Ovary (tissue), 7 donors: ENCODE measurements at regions not wholly inside any gene's neighbourhood (a gene's known extent, or its start where the extent isn't known, plus 50 kb on each side); places are given as distances from the start of the nearest gene placed in this dataset.

ENCODE experiments used
- DNase-seq, 5 donors: peaks; one replicate each; pipeline ENCODE4 v3.0.0-alpha.2; 2019 to 2020
- H3K27ac ChIP-seq, 2 donors: fragments of 200-600 bp; one replicate each; pipeline versions ENCODE4 v1.5.1 to v1.8.0; 2019 to 2022
- H3K27me3 ChIP-seq: fragments of 200-600 bp; one replicate; pipeline ENCODE4 v1.8.0; 2022
- H3K36me3 ChIP-seq: fragments of 200-600 bp; sonication (generic); one replicate; pipeline ENCODE4 v1.5.1; 2019
- H3K4me1 ChIP-seq: one replicate; pipeline ENCODE4 v1.8.1; 2013; ENCODE audit warnings: mild to moderate bottlenecking, moderate library complexity; ENCODE audit not compliant: insufficient read depth
- H3K4me3 ChIP-seq: fragments of 200-600 bp; sonication (generic); one replicate; pipeline ENCODE4 v1.5.1; 2017
- H3K9me3 ChIP-seq, 2 donors: fragments of 200-600 bp in 1 of 2; sonication (generic) in 1 of 2; one replicate each; pipeline versions ENCODE4 v1.5.1 to v1.8.1; 2013 to 2019; ENCODE audit warnings: mild to moderate bottlenecking in 1 of 2, moderate library complexity in 1 of 2
- CTCF ChIP-seq, 3 donors: fragments of 450-650 bp in 2 of 3; fragments of 200-600 bp in 1 of 3; IDR thresholded peaks; one replicate each; pipeline versions ENCODE4 v1.5.1 to v1.8.0; 2016 to 2022; ENCODE audit warnings: antibody characterized with exemption in 3 of 3, mild to moderate bottlenecking in 1 of 3
- EP300 ChIP-seq: sonication (generic); formaldehyde crosslinking; IDR thresholded peaks from one replicate; pipeline ENCODE4 v1.6.1; 2017; ENCODE audit warnings: antibody characterized with exemption
- POLR2A ChIP-seq: fragments of 450-650 bp; IDR thresholded peaks from one replicate; pipeline ENCODE4 v1.6.1; 2017; ENCODE audit warnings: antibody characterized with exemption, mild to moderate bottlenecking, moderate library complexity
- WGBS, 3 donors: extraction: QIAGEN DNeasy Blood & Tissue Kit in 1 of 3; methylation state at CpG; one replicate each; pipeline versions ENCODE4 v1.1.5 to v1.1.7; 2013 to 2017; 5-methylcytosine and 5-hydroxymethylcytosine counted together
- intact Hi-C, 4 donors: fragments of 100-400 bp; cut with DNase I; formaldehyde crosslinking; loops; one replicate each; pipeline versions ENCODE4 v1.11.0 to v1.15.1; 2022 to 2023
- donor health status: DM: no; HTN: no; CAD: no; lungs with moderate emphysema.
- donor health status: DM: no; HTN: no; CAD: no.
- donor health status: Bipolar disorder and iron deficiency.
- donor health status: DM: no; HTN: no; CAD: no.
- donor health status: DM: yes; HTN: yes; CAD: no.

- TF ChIP-seq CTCF (IDR thresholded peaks at IDR 0.05) (no peak), EP300 (no peak), POLR2A (no peak)
- Histone ChIP-seq H3K36me3 (no peaks in the 10 kb centered on the region), H3K27ac (no peak overlapping the region), H3K9me3 (no peaks in the 10 kb centered on the region), H3K4me3 (no peak overlapping the region), H3K27me3 (no peaks in the 10 kb centered on the region), H3K4me1 (no peaks in the 10 kb centered on the region)
- intact Hi-C loops = no loop called here
- WGBS, 3 donors = 71 to 77% (median 73%) methylated on average over 3 of the region's 3 CpGs
- DNase-seq = no peak
Measured at GRCh38 chr3:87732294-87732693, 326.5 kb downstream of the CGGBP1 start.

- DNase-seq = no peak
- no peak overlapping the region for H3K4me3 ChIP-seq
- no peaks in the 10 kb centered on the region for H3K9me3 ChIP-seq
- TF ChIP-seq CTCF (IDR thresholded peaks at IDR 0.05) (no peak), POLR2A (no peak), EP300 (no peak)
- intact Hi-C loops = no loop called here
- H3K27me3 ChIP-seq = no peaks in the 10 kb centered on the region
- no peaks in the 10 kb centered on the region for H3K36me3 ChIP-seq
- no peaks in the 10 kb centered on the region for H3K4me1 ChIP-seq
- 54 to 64% (median 60%) methylated on average over 4 of the region's 4 CpGs for WGBS, 3 donors
- no peak overlapping the region for H3K27ac ChIP-seq
Measured at GRCh38 chr3:87727783-87728182, 331.0 kb downstream of the CGGBP1 start.

DNA sequence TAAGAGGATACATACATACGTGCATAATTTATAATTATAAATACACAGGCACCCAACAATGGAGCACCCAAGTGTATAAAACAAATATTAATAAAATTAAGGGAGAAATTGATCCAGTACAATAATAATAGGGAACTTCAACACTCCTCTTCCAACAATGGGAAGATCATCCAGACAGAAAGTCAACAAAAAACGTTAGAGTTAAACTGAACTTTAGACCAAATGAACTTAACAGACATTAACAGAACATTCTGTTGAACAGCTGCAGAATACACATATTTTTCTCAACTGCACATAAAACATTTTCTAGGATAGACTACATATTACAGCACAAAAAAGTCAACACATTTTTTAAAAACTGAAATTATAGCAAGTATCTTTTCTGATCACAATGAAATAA is 339.7 kb downstream of the CGGBP1 start:
- H3K36me3 ChIP-seq = no peaks in the 10 kb centered on the region

GRCh38 chr3:87710511-87710910 is 348.3 kb downstream of the CGGBP1 start:
- Histone ChIP-seq H3K27me3 (no peaks in the 10 kb centered on the region), H3K36me3 (no peaks in the 10 kb centered on the region), H3K4me3 (no peak overlapping the region), H3K9me3 (no peaks in the 10 kb centered on the region), H3K4me1 (no peaks in the 10 kb centered on the region), H3K27ac (no peak overlapping the region)
- 60 to 84% (median 83%) methylated on average over 1 of the region's 1 CpG for WGBS, 3 donors
- TF ChIP-seq CTCF (IDR thresholded peaks at IDR 0.05) = no peak
- no peak for TF ChIP-seq EP300
- TF ChIP-seq POLR2A = no peak
- DNase-seq = no peak
- intact Hi-C loops = no loop called here

More for the DNA sequence above, 339.7 kb downstream of the CGGBP1 start:
- H3K9me3 ChIP-seq = no peaks in the 10 kb centered on the region
- 56 to 74% (median 70%) methylated on average over 2 of the region's 2 CpGs for WGBS, 3 donors
- no peak for DNase-seq
- H3K27ac ChIP-seq = no peak overlapping the region
- intact Hi-C loops = no loop called here
- no peak overlapping the region for H3K4me3 ChIP-seq
- H3K4me1 ChIP-seq = no peaks in the 10 kb centered on the region
- TF ChIP-seq EP300 = no peak
- no peak for TF ChIP-seq POLR2A
- no peak for TF ChIP-seq CTCF (IDR thresholded peaks at IDR 0.05)
- H3K27me3 ChIP-seq = no peaks in the 10 kb centered on the region

DNA sequence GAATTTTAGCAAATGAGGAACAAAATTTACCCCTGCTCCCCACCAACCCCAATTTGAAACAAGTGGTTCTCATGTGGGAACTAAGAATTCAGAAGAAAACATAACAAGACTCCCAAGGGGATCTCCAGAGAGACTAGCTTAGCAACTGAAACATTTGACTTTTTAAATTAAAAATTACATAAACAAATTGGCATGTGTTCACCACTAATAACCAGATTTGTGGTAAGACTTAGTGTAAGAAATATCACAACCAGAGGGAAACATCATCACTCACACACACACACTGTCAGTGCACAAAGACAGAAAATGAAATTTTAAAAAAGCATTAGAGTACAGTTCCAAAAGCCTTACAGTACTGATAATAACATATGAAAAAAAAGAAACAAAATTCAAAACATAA is 348.8 kb downstream of the CGGBP1 start:
- H3K4me3 ChIP-seq = no peak overlapping the region
- no peak for TF ChIP-seq CTCF (IDR thresholded peaks at IDR 0.05)
- no peak for TF ChIP-seq POLR2A
- no peak for TF ChIP-seq EP300

More for the DNA sequence above, 348.8 kb downstream of the CGGBP1 start:
- no peaks in the 10 kb centered on the region for H3K27me3 ChIP-seq
- no peaks in the 10 kb centered on the region for H3K36me3 ChIP-seq
- H3K4me1 ChIP-seq = no peaks in the 10 kb centered on the region
- H3K27ac ChIP-seq = no peak overlapping the region
- no peaks in the 10 kb centered on the region for H3K9me3 ChIP-seq
- intact Hi-C loops = no loop called here
- DNase-seq = no peak
